ENCODE measurements at regions not wholly inside any gene's neighbourhood (a gene's known extent, or its start where the extent isn't known, plus 50 kb on each side); places are given as distances from the start of the nearest gene placed in this dataset.

DNA sequence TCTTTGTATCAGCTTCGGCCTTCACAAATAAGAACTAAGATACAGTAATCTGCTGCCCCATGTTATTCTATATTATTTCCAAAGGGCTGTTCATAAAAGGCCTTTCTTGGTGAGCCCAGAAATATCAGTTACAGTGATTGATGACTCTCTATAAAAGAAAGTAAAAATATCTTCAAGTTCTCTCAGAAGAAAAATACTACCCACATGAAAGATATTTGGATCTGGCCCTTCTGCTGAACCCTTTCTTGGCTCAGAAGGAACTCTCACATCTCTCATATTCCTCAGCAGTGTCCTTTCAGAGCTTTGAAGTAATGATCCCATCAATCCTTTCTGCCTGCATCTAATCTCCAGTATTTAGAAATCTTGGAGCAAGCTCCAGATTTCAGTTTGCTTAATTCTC lies 76.3 kb upstream of the SLITRK1 start:
- no peak for DNase-seq

DNA sequence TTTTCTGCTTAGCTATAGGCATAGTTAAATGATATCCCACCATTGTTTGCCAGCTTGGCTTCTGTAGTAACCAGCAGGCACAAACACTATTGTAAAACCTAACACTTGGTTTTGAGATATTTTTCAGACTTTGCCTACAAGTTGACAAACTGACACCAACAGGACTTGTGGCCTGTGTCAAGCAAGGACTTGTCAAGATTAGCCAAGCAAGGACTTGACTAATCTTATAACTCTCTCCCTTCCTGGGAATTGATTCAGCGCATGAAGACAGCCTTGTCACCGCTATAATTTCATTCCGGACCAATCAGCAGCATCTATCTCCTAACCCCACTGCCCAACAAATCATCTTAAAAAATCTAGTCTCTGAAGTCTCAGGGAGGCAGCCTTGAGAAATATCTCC lies 72.7 kb upstream of the SLITRK1 start:
- DNase-seq, result no peak

DNA sequence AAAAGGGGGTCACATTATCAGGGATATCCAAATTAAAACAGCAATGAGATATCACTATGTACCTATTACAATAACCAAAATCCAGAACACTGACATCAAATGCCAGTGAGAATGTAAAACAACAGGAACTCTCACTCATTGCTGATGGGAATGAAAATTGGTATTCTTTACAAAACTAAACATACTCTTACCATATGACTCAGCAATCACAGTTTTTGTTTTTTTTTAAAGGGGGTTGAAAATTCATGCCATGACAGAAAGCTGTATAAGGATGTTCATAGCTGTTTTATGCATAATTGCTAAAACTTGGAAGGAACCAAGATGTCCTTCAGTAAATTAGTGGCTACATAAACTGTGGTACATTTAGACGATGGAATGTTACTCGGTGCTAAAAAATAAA lies 71.6 kb upstream of the SLITRK1 start:
- DNase-seq, result no peak

DNA sequence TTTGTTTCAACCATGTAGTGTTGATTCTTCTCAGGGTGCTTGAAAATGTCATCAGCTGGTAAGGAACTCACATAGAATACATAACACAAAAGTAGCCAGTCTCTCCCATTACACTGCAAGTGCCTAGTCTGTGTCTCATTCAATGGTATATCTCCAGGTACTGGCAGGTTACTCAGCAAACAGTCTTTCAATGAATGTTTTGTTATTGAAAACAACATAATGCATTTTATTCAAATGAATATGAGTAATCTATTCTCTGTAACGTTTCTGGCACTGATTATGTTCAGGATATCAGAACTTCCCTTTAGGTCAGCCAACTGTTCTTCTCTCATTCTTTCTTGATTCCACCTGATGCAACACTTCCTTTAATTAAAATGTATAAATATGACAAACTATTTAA lies 68.0 kb upstream of the SLITRK1 start:
- DNase-seq, result no peak

DNA sequence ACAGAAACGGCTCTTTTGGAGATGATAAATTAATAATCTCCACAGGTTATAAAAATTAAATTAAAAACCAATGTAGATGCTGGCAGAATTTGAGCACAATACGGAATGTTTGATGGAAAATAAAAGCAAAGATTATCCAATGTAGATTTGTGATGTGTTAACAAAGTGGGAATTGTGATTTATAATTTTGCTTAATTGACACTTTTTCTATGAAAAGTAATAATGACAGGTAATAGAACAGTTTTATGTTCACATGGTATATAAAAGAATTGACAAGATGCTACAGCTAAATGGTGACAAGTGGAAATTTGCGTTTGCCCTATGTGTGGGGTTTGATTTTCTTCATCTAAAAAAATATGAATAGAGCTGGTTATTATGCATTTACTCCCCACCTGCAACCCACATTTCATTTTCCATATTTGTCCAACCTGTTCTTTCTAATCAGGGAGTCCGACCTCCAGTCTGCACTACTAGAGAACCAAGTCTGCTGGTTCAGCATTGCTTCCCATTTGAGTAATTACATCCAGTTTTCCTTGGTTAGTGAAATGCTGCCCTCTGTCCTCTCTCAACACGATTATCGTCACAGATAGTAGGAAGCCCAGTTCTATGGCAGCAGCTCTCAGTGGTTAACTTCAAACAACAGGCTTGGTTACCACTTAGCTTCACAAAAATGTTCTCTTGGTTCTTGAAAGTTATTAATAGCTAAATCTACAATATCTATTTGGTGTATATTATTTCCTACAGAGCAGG lies 61.4 kb upstream of the SLITRK1 start:
- no peak for DNase-seq

DNA sequence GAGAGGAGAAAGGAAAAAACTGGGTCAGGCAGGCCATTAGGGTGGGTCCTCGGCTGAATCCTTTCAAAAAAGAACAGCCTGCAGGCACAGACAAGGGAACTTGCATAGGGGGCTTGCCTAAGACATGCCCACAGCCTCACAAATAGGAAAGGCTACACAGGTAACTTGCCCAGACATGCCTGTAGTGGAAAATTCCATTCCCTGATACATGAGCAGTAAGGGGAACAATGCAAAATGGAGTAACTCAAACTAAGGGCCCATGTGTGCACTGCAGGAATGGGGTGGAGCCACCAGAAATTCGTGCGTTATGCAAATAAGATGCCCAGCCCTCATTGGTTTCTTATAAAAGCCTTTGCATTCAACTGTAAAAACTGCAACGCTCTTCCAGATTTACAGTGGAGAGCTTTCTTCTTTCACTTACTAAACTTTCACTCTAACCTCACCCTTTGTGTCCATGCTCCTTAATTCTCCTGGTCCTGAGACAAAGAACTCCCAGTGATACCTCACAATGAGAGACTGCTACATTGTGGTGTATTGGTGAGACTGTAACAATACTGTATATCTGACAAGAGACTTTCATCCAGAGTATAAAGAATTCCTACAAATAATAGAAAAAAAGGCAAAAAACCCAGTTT lies 59.5 kb upstream of the SLITRK1 start:
- DNase-seq, result no peak

DNA sequence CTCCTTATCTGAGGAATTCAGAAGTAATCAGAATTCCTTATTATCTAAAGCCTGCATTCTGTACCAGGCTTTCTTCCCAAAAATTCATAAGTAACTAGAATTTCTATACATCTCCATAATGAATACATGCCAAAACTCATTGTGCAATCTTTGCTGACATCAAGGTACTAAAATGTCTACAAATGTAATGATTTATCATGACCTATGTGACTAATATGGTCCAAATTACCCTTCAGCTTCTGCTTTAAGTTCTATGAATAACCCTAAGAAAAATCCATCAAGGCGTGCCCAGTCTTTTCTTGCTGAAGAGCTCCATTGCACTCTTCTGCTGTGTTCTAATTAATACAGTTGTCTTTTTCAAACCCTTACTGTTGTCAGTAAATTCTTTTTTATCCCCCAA lies 58.5 kb upstream of the SLITRK1 start:
- no peak for DNase-seq

DNA sequence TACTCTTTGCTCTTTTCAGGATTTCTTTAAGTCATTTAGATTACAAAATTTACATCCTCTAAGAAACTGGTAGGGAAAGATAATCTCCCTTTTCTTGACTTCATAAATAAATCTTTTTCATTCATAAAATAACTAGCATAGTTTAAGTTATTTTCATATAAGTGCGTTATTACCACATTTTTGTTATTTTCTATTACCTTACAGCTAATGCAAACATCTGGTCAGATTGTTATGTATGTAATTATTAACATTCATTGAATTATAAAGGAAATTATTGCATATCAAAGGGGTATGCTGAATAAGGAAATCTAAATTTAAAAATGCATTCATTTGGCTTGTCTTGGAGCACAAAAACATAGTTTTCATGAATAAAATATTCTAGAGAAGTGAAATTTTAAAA lies 55.3 kb upstream of the SLITRK1 start:
- DNase-seq, result no peak

DNA sequence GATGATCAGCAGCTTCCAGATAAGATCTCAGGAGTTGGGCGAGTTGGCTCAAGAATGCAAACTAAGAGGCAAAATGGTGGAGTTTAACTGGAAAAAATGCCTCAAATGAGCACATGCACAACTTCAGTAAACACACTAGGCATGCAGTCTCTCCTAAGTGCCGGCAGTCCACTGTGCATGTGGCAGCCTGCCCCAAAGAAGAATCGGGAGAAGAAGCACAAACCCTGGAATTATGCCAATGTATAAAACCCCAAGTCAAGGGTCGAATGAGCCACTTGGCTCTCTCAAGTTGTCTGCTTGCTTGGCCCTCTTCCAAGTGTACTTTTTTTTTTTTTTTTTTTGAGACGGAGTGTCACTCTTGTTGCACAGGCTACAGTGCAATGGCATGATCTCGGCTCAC lies 53.3 kb upstream of the SLITRK1 start:
- DNase-seq, result no peak

Data from NCI-H345 (cell line).